OCI-LY3 (cell line): ENCODE measurements at regions not wholly inside any gene's neighbourhood (a gene's known extent, or its start where the extent isn't known, plus 50 kb on each side); places are given as distances from the start of the nearest gene placed in this dataset.

Source experiments
- CTCF ChIP-seq: fragments of 200-600, 300-600 bp; sonication (generic); IDR thresholded peaks from 2 replicates; pipeline ENCODE4 v1.5.1; 2014; ENCODE audit warnings: antibody characterized with exemption, low read length, low read depth
- EZH2phosphoT487 ChIP-seq: fragments of 200-600 bp; shearing (Covaris generic); IDR thresholded peaks from 2 replicates; pipeline ENCODE4 v1.6.1; 2018; ENCODE audit warnings: antibody characterized with exemption, mixed run types, low read depth

- TF ChIP-seq CTCF (no peak), EZH2phosphoT487 (no peak)
Observed at GRCh38 chr2:176764921-176765320, 447.7 kb upstream of the HNRNPA3 start.
